ENCODE measurements at regions not wholly inside any gene's neighbourhood (a gene's known extent, or its start where the extent isn't known, plus 50 kb on each side); places are given as distances from the start of the nearest gene placed in this dataset.

DNA sequence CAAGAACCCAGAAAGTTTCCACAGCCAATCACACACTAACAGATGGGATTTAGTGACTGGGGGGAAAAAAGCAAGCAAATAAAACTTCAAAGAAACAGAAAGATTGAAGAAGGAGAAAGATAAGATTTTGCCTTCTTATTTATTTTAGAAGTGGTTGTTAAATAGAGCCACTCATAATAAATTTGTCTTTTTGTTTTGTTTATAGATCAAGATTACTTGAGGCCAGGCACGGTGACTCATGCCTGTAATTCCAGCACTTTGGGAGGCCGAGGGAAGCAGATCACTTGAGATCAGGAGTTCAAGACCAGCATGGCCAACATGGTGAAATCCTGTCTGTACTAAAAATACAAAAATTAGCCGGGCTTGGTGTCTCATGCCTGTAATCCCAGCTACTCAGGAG is 94.9 kb upstream of the RANBP3L start:
- Histone ChIP-seq H3K27me3 (ENCODE audit: control insufficient read depth, extremely low read depth, insufficient read depth, low read length) (no peaks in the 10 kb centered on the region), H2AFZ (ENCODE audit: control insufficient read depth, low read length) (no peak overlapping the region), H3K9me3 (ENCODE audit: control insufficient read depth, low read depth, low read length) (no peaks in the 10 kb centered on the region), H3K36me3 (ENCODE audit: control insufficient read depth in 2 of 2, extremely low read depth in 1 of 2, insufficient read depth in 2 of 2, low read length in 2 of 2) (no peaks in the 10 kb centered on the region), H3K27ac (ENCODE audit: control insufficient read depth, insufficient read depth, low read length) (no peak overlapping the region), H3K4me2 (ENCODE audit: control insufficient read depth, extremely low read depth, insufficient read depth, low read depth, low read length) (no peak overlapping the region), H3K4me1 (ENCODE audit: control insufficient read depth, extremely low read depth, insufficient read depth, low read length) (no peaks in the 10 kb centered on the region), H3K9ac (ENCODE audit: control insufficient read depth, extremely low read depth, insufficient read depth, low read length) (no peak overlapping the region), H4K20me1 (ENCODE audit: control insufficient read depth, extremely low read depth, insufficient read depth, low read length) (no peaks in the 10 kb centered on the region), H3K79me2 (ENCODE audit: control insufficient read depth, insufficient read depth, low read length) (no peaks in the 10 kb centered on the region), H3K4me3 (ENCODE audit: control insufficient read depth in 2 of 3, extremely low read depth in 1 of 3, insufficient read depth in 2 of 3, low read depth in 1 of 3, low read length in 3 of 3) (no peak overlapping the region), H3K9me1 (ENCODE audit: control insufficient read depth, extremely low read depth, insufficient read depth, low read length) (no peaks in the 10 kb centered on the region)
- FAIRE-seq (no peak), DNase-seq (ENCODE audit: low read depth, low spot score) (no peak)
- dilution Hi-C loops (cut with MboI; ENCODE audit: extremely low pct_ligation_motif_present, low sequenced_read_pairs): no loop called here
- no peak for TF ChIP-seq EZH2 (IDR thresholded peaks at IDR 0.05; ENCODE audit: low read length)
- TF ChIP-seq, protein P1, sequence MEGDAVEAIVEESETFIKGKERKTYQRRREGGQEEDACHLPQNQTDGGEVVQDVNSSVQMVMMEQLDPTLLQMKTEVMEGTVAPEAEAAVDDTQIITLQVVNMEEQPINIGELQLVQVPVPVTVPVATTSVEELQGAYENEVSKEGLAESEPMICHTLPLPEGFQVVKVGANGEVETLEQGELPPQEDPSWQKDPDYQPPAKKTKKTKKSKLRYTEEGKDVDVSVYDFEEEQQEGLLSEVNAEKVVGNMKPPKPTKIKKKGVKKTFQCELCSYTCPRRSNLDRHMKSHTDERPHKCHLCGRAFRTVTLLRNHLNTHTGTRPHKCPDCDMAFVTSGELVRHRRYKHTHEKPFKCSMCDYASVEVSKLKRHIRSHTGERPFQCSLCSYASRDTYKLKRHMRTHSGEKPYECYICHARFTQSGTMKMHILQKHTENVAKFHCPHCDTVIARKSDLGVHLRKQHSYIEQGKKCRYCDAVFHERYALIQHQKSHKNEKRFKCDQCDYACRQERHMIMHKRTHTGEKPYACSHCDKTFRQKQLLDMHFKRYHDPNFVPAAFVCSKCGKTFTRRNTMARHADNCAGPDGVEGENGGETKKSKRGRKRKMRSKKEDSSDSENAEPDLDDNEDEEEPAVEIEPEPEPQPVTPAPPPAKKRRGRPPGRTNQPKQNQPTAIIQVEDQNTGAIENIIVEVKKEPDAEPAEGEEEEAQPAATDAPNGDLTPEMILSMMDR (optimal IDR thresholded peaks at IDR 0.05 in 1 of 3, IDR thresholded peaks at IDR 0.05 in 1 of 3, conservative IDR thresholded peaks at IDR 0.05 in 1 of 3; ENCODE audit: extremely low read depth in 1 of 3, insufficient read depth in 2 of 3, low read length in 3 of 3): no peak

DNA sequence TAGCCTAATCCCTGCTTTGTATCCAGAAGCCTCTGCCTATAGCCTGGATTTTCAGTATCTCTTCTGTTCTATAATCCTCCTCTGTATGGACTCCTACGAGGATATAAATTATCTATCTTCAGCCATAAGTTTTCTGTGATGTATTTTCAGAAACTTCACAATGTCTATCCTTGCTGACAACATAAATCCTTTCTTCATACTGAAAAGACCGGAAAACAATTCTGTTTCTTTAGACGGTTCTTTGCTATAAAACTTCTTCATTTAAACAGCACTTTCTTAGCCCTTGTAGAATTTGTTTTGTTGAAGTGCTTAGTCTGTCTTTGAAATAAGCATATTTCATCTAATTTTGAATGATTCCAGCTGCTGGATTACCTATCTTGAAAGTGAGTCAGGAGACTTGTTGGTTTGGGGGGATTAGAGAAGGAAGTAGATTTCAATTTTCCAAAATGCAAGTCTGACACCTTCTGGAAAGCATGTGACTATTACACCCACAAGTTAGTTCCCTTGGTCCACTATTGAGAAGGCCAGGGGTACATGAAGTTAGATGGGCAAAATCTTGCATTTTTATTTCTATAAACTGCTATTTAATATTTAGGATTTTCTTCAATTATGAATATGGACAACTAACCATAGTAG is 96.3 kb upstream of the RANBP3L start:
- no peaks in the 10 kb centered on the region for H3K4me1 ChIP-seq (ENCODE audit: control insufficient read depth, extremely low read depth, insufficient read depth, low read length)
- no peaks in the 10 kb centered on the region for H3K36me3 ChIP-seq (ENCODE audit: control insufficient read depth in 2 of 2, extremely low read depth in 1 of 2, insufficient read depth in 2 of 2, low read length in 2 of 2)
- H4K20me1 ChIP-seq (ENCODE audit: control insufficient read depth, extremely low read depth, insufficient read depth, low read length): no peaks in the 10 kb centered on the region
- H3K79me2 ChIP-seq (ENCODE audit: control insufficient read depth, insufficient read depth, low read length): no peaks in the 10 kb centered on the region
- H3K9me1 ChIP-seq (ENCODE audit: control insufficient read depth, extremely low read depth, insufficient read depth, low read length): no peaks in the 10 kb centered on the region
- no peak overlapping the region for H3K27ac ChIP-seq (ENCODE audit: control insufficient read depth, insufficient read depth, low read length)
- H3K27me3 ChIP-seq (ENCODE audit: control insufficient read depth, extremely low read depth, insufficient read depth, low read length): no peaks in the 10 kb centered on the region
- H3K4me2 ChIP-seq (ENCODE audit: control insufficient read depth, extremely low read depth, insufficient read depth, low read depth, low read length): no peak overlapping the region
- TF ChIP-seq, protein P1 (optimal IDR thresholded peaks at IDR 0.05 in 1 of 3, IDR thresholded peaks at IDR 0.05 in 1 of 3, conservative IDR thresholded peaks at IDR 0.05 in 1 of 3; ENCODE audit: extremely low read depth in 1 of 3, insufficient read depth in 2 of 3, low read length in 3 of 3): peak; percentile 32 to 39 (median 34)
- TF ChIP-seq EZH2 (IDR thresholded peaks at IDR 0.05; ENCODE audit: low read length): no peak
- dilution Hi-C loops (cut with MboI; ENCODE audit: extremely low pct_ligation_motif_present, low sequenced_read_pairs): no loop called here
- no peaks in the 10 kb centered on the region for H3K9me3 ChIP-seq (ENCODE audit: control insufficient read depth, low read depth, low read length)
- H2AFZ ChIP-seq (ENCODE audit: control insufficient read depth, low read length): no peak overlapping the region
- H3K4me3 ChIP-seq (ENCODE audit: control insufficient read depth in 2 of 3, extremely low read depth in 1 of 3, insufficient read depth in 2 of 3, low read depth in 1 of 3, low read length in 3 of 3): no peak overlapping the region
- H3K9ac ChIP-seq (ENCODE audit: control insufficient read depth, extremely low read depth, insufficient read depth, low read length): no peak overlapping the region
- peak; percentile 51 for FAIRE-seq
- DNase-seq (ENCODE audit: low read depth, low spot score): no peak

Data from keratinocyte (primary cell).